HepG2 (cell line): ENCODE measurements at regions not wholly inside any gene's neighbourhood (a gene's known extent, or its start where the extent isn't known, plus 50 kb on each side); places are given as distances from the start of the nearest gene placed in this dataset.

Experiments
- ATAC-seq: fragments of 200-7000 bp; cut with Tn5 transposase; 3 replicates; pipeline ENCODE4 v1.9.1; 2020; ENCODE audit warnings: mild to moderate bottlenecking, moderate library complexity
- BruUV-seq: library from RNA; stranded (reverse); fragments of 400-500 nt; replicated peaks from 2 replicates; lab custom pipeline; 2021; lab: Mats Ljungman, UMichigan
- CTCF ChIA-PET: fragments of 300-600 bp; formaldehyde crosslinking; extraction: SDS; loops from one replicate; lab custom pipeline; 2021; ENCODE audit warnings: low total read pairs, inconsistent platforms, low intra/inter-chr PET ratio; lab: Yijun Ruan, JAX
- POLR2A ChIA-PET: fragments of 350-600 bp; sonication (Branson Sonifier 250); formaldehyde crosslinking; loops from one replicate; lab custom pipeline; 2020; ENCODE audit warnings: antibody characterized with exemption, inconsistent platforms; lab: Yijun Ruan, JAX
- DNase-seq: peaks from one replicate; pipeline ENCODE4 v3.0.0-alpha.2; 2015; ENCODE audit warnings: low spot score
- FAIRE-seq: peaks from 3 replicates; lab custom pipeline; 2011; peaks lifted over from hg19 to GRCh38; lab: Jason Lieb, UNC
- H2AFZ ChIP-seq: one replicate; pipeline ENCODE4 v1.6.1; 2011; ENCODE audit warnings: low read length, inconsistent platforms
- H3K27ac ChIP-seq: fragments of 300-600 bp; 3 replicates; pipeline ENCODE4 v1.8.0; 2011; ENCODE audit warnings: mixed run types, mild to moderate bottlenecking, mixed read lengths, low read length, inconsistent platforms; ENCODE audit not compliant: insufficient read depth; ENCODE audit errors: extremely low read length
- H3K27me3 ChIP-seq, 2 experiments: fragments of 200-600 bp in 1 of 2; 2 replicates in 1 of 2; 3 replicates in 1 of 2; pipeline versions ENCODE4 v1.6.0 to v1.8.0; 2011; ENCODE audit warnings: low read length in 2 of 2, mild to moderate bottlenecking in 2 of 2, moderate library complexity in 2 of 2, inconsistent platforms in 1 of 2; ENCODE audit not compliant: insufficient read depth in 2 of 2, control insufficient read depth in 1 of 2
- H3K36me3 ChIP-seq, 2 experiments: fragments of 200-600 bp in 1 of 2; replicated peaks in 1 of 2; 2 replicates in 1 of 2; 3 replicates in 1 of 2; pipeline versions ENCODE4 v1.5.1 to v1.8.0; 2011; ENCODE audit warnings: low read length in 2 of 2, inconsistent platforms in 1 of 2; ENCODE audit not compliant: insufficient read depth in 2 of 2, control insufficient read depth in 1 of 2
- H3K4me1 ChIP-seq: 2 replicates; pipeline ENCODE4 v1.5.1; 2012; ENCODE audit warnings: low read length, inconsistent platforms; ENCODE audit not compliant: insufficient read depth
- H3K4me2 ChIP-seq: 2 replicates; pipeline ENCODE4 v1.6.0; 2011; ENCODE audit warnings: low read depth, low read length, inconsistent platforms
- H3K4me3 ChIP-seq, 3 experiments: fragments of 200-600 bp in 1 of 3; sonication (generic), shearing (Covaris generic) in 1 of 3; replicated peaks in 1 of 3; 2 replicates each; pipeline ENCODE4 v1.5.1; 2011 to 2016; ENCODE audit warnings: low read length in 3 of 3, inconsistent platforms in 2 of 3, low read depth in 2 of 3, mild to moderate bottlenecking in 2 of 3, control low read depth in 1 of 3, mixed read lengths in 1 of 3; ENCODE audit not compliant: insufficient read depth in 1 of 3
- H3K79me2 ChIP-seq: one replicate; pipeline ENCODE4 v1.6.1; 2011; ENCODE audit warnings: low read length, inconsistent platforms; ENCODE audit not compliant: insufficient read depth
- H3K9ac ChIP-seq: 2 replicates; pipeline ENCODE4 v1.6.0; 2011; ENCODE audit warnings: mild to moderate bottlenecking, low read depth, low read length, inconsistent platforms; ENCODE audit not compliant: insufficient read depth
- H3K9me3 ChIP-seq: 2 replicates; pipeline ENCODE4 v1.5.1; 2012; ENCODE audit warnings: mild to moderate bottlenecking, low read length
- H4K20me1 ChIP-seq: 2 replicates; pipeline ENCODE4 v1.6.0; 2011; ENCODE audit warnings: inconsistent platforms, mild to moderate bottlenecking, low read length, moderate library complexity; ENCODE audit not compliant: insufficient read depth
- AGO2 ChIP-seq: fragments of 200-400 bp; formaldehyde crosslinking; optimal IDR thresholded peaks from 2 replicates; pipeline ENCODE3; 2017; ENCODE audit warnings: mild to moderate bottlenecking, low read depth, low read length, moderate library complexity
- ARNT2 ChIP-seq: sonication (generic); formaldehyde crosslinking; IDR thresholded peaks from 2 replicates; pipeline ENCODE4 v1.8.0; 2022; ENCODE audit warnings: mild to moderate bottlenecking, low read depth, missing genetic modification reagents, moderate library complexity
- CSRNP2 ChIP-seq: sonication (generic); formaldehyde crosslinking; conservative IDR thresholded peaks from 2 replicates; pipeline ENCODE4 v1.8.0; 2022; ENCODE audit warnings: low read depth, missing genetic modification reagents
- CTCF ChIP-seq: sonication (generic); formaldehyde crosslinking; IDR thresholded peaks from 2 replicates; pipeline ENCODE4 v1.5.0; 2020; ENCODE audit warnings: mild to moderate bottlenecking, missing genetic modification reagents, moderate library complexity
- MAFG ChIP-seq: sonication (generic); formaldehyde crosslinking; IDR thresholded peaks from 2 replicates; pipeline ENCODE4 v1.5.1; 2020; ENCODE audit warnings: mild to moderate bottlenecking, missing genetic modification reagents
- MNT ChIP-seq: fragments of 450-650 bp; IDR thresholded peaks from 2 replicates; pipeline ENCODE4 v1.6.1; 2016
- NFE2L1 ChIP-seq: sonication (generic); formaldehyde crosslinking; IDR thresholded peaks from 2 replicates; pipeline ENCODE4 v1.4.0; 2020; ENCODE audit warnings: missing genetic modification reagents, mild to moderate bottlenecking, borderline replicate concordance
- SNAPC5 ChIP-seq: sonication (generic); formaldehyde crosslinking; IDR thresholded peaks from 2 replicates; pipeline ENCODE4 v1.8.1; 2023; ENCODE audit warnings: mild to moderate bottlenecking, missing genetic modification reagents, borderline replicate concordance
- STAG1 ChIP-seq: sonication (generic); formaldehyde crosslinking; IDR thresholded peaks from 2 replicates; pipeline ENCODE4 v1.4.0; 2020; ENCODE audit warnings: missing genetic modification reagents
- ZFP37 ChIP-seq: sonication (generic); formaldehyde crosslinking; IDR thresholded peaks from 2 replicates; pipeline ENCODE4 v1.4.0; 2020; ENCODE audit warnings: missing genetic modification reagents, borderline replicate concordance
- ZMYM4 ChIP-seq: sonication (generic); formaldehyde crosslinking; IDR thresholded peaks from 2 replicates; pipeline ENCODE4 v1.8.1; 2023; ENCODE audit warnings: mild to moderate bottlenecking, missing genetic modification reagents
- ZNF225 ChIP-seq: sonication (generic); formaldehyde crosslinking; IDR thresholded peaks from 2 replicates; pipeline ENCODE4 v1.4.0; 2020; ENCODE audit warnings: mild to moderate bottlenecking, missing genetic modification reagents
- ZNF253 ChIP-seq: sonication (generic); formaldehyde crosslinking; IDR thresholded peaks from 2 replicates; pipeline ENCODE4 v1.8.0; 2022; ENCODE audit warnings: mild to moderate bottlenecking, missing genetic modification reagents, borderline replicate concordance
- ZNF512 ChIP-seq: sonication (generic); formaldehyde crosslinking; IDR thresholded peaks from 2 replicates; pipeline ENCODE4 v1.4.0; 2020; ENCODE audit warnings: mild to moderate bottlenecking, missing genetic modification reagents
- ZNF724P ChIP-seq: sonication (generic); formaldehyde crosslinking; IDR thresholded peaks from 2 replicates; pipeline ENCODE4 v1.8.0; 2022; ENCODE audit warnings: missing genetic modification reagents, borderline replicate concordance
- ZNF792 ChIP-seq: IDR thresholded peaks from 2 replicates; pipeline ENCODE4 v1.6.1; 2016
- WGBS: methylation state at CpG from one replicate; pipeline ENCODE4 v1.1.6; 2017; ENCODE audit warnings: low lambda C conversion rate; 5-methylcytosine and 5-hydroxymethylcytosine counted together
- in situ Hi-C: cut with HindIII; loops from 2 replicates; pipeline ENCODE4 v1.10.0; 2017; ENCODE audit warnings: low pct_unique_long_range_greater_than_20kb; ENCODE audit not compliant: extremely low pct_ligation_motif_present
- intact Hi-C: fragments of 100-400 bp; cut with micrococcal nuclease; formaldehyde crosslinking; loops from one replicate; pipeline ENCODE4 v1.10.0; 2022; ENCODE audit not compliant: unreplicated experiment

GRCh38 chr1:117312453-117313138 is 54.7 kb upstream of the MAN1A2 start:
- no peaks in the 10 kb centered on the region for H3K4me1 ChIP-seq
- H3K36me3 ChIP-seq, result no peaks in the 10 kb centered on the region
- H3K27me3 ChIP-seq, result no peaks in the 10 kb centered on the region; a peak in 1 of 5 replicates
- ChIA-PET POLR2A (no interaction called here), CTCF (no interaction called here)
- H3K27ac ChIP-seq, result no peak overlapping the region
- peak; percentile 43 for DNase-seq
- no peak overlapping the region for H3K9ac ChIP-seq
- in situ Hi-C loops, result no loop called here
- WGBS, result 16% methylated on average over 4 of the region's 4 CpGs
- FAIRE-seq, result no peak
- intact Hi-C loops, result no loop called here
- no peaks in the 10 kb centered on the region for H4K20me1 ChIP-seq
- no peaks in the 10 kb centered on the region for H3K79me2 ChIP-seq
- BruUV-seq, result no TSS peak
- peak; percentile 67 for ATAC-seq
- no peaks in the 10 kb centered on the region for H3K9me3 ChIP-seq
- no peak overlapping the region for H3K4me2 ChIP-seq
- no peak overlapping the region for H3K4me3 ChIP-seq
- no peak overlapping the region for H2AFZ ChIP-seq
- TF ChIP-seq MAFG (CRISPR knock-in tag) (no peak), ZNF724P (CRISPR knock-in tag) (no peak), CTCF (CRISPR knock-in tag) (0 out of 2 replicates have a peak, but pooled peaks have one; percentile 13), STAG1 (peak; percentile 33; the same call in 1 of the 2 replicates), ZNF792 (CRISPR knock-in tag) (no peak), ARNT2 (CRISPR knock-in tag) (no peak), CSRNP2 (CRISPR knock-in tag) (no peak), ZNF512 (CRISPR knock-in tag) (no peak), MNT (no peak), NFE2L1 (no peak), ZNF225 (no peak), AGO2 (no peak), ZFP37 (CRISPR knock-in tag) (no peak), ZMYM4 (CRISPR knock-in tag) (no peak), SNAPC5 (CRISPR knock-in tag) (no peak), ZNF253 (CRISPR knock-in tag) (no peak)
